VCaP (cell line): ENCODE measurements at regions not wholly inside any gene's neighbourhood (a gene's known extent, or its start where the extent isn't known, plus 50 kb on each side); places are given as distances from the start of the nearest gene placed in this dataset.

Experiments
- H3K27ac ChIP-seq: fragments of 450-650 bp; 2 replicates; pipeline ENCODE4 v1.5.1; 2017
- CTCF ChIP-seq: fragments of 450-650 bp; conservative IDR thresholded peaks from 2 replicates; pipeline ENCODE4 v1.5.1; 2017; ENCODE audit warnings: mild to moderate bottlenecking, moderate library complexity

GRCh38 chr4:186820391-186820891 is 96.8 kb upstream of the FAT1 start:
- H3K27ac ChIP-seq: peak overlapping the region; percentile 29
- no peak for TF ChIP-seq CTCF

DNA sequence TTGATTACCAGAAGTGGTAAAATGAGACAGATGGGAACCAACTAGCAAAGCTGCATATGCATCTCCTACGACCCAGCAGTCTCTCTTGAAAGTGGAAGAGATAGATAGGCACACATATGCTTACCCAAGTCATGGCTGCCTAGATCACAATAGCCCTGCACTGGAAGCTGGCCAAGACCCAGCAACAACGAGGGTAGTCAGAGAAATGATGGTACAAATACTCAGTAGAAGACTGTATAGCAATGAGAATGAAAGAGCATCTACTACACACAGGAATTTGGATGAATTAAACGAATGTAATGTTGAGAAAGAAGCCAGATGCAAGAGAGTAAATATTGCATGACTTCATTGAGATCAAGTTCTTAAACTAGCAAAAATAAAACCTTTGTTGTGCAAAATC is 100.3 kb upstream of the FAT1 start:
- TF ChIP-seq CTCF: no peak
- no peak overlapping the region for H3K27ac ChIP-seq

DNA sequence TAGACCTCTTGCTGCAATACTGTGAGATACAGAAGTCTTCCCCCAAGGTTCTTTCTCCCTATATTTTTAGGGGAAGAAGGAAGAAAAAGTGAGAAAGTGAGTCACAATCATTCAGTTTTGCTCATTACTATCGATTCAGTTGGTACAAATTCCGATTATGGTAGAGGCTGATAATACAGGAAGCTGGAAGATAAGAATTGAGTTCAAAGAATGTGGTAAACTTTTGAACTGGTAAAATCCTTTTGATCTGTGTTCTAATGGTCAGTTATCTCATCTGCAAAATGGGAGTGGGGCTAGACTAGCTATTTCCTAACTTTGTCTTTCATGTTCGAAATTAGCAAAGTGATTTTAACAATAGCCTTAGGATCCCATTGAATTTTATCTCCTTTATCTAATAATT is 101.4 kb upstream of the FAT1 start:
- no peak for TF ChIP-seq CTCF
- H3K27ac ChIP-seq: no peak overlapping the region

GRCh38 chr4:186826006-186826405 is 102.3 kb upstream of the FAT1 start:
- no peak for TF ChIP-seq CTCF
- peak overlapping the region; percentile 35; the same call in 1 of the 2 replicates for H3K27ac ChIP-seq

- no peak for TF ChIP-seq CTCF
These were observed 103.3 kb upstream of the FAT1 start for GRCh38 chr4:186826846-186827533.

DNA sequence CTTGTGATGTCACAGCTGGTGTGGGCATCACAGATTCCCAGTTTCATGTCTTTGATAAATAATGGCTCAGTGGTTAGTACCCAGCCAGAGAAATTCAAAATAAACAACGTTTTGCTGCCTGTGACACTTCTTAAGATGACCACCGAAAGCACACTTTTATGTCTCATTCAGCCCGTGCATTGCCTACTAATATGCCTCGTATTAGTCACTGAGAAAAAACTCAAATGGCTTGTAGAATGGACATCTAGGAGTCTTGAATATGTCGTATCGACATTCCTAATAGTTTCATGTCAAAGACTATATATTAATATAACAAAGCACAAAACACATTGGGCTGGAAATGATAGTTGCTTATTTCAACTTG is 103.9 kb upstream of the FAT1 start:
- no peak for TF ChIP-seq CTCF
- H3K27ac ChIP-seq: no peak overlapping the region

More at GRCh38 chr4:186826846-186827533, 103.3 kb upstream of the FAT1 start:
- peak overlapping the region; percentile 35; the same call in 1 of the 2 replicates for H3K27ac ChIP-seq

- no peak for TF ChIP-seq CTCF
- no peak overlapping the region for H3K27ac ChIP-seq
These were observed 105.4 kb upstream of the FAT1 start for GRCh38 chr4:186829097-186829496.
